ENCODE measurements at regions not wholly inside any gene's neighbourhood (a gene's known extent, or its start where the extent isn't known, plus 50 kb on each side); places are given as distances from the start of the nearest gene placed in this dataset.
"Not testable (repeated sequence)": the region's sequence is repeated elsewhere in the genome, so short reads cannot be mapped to it uniquely, and the experiment has no call there.

DNA sequence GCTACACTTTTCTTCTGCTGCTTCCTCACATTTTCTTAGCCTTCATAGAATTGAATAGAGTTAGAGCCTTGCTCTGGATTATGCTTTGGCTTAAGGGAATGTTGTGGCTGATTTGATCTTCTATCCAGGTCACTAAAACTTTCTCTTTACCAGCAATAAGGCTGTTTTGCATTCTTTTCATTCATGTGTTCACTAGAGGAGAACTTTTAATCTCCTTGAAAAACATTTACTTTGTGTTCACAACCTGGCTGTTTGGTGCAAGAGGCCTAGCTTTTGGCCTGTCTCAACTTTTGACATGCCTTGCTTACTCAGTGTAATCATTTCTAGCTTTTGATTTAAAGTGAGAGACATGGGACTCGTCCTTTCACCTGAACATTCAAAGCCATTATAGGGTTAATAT lies 87.7 kb upstream of the RAB40AL start:
- H3K79me2 ChIP-seq (ENCODE audit: control insufficient read depth, low read length), result no peaks in the 10 kb centered on the region
- no peaks in the 10 kb centered on the region for H3K4me1 ChIP-seq (ENCODE audit: control insufficient read depth, low read length)
- no peak overlapping the region for H3K27ac ChIP-seq (ENCODE audit: low read depth, low read length)
- H4K20me1 ChIP-seq (ENCODE audit: control insufficient read depth, insufficient read depth, low read depth, low read length), result no peaks in the 10 kb centered on the region
- H3F3A ChIP-seq (ENCODE audit: control insufficient read depth, insufficient read depth), result no peaks in the 10 kb centered on the region
- H3K36me3 ChIP-seq (ENCODE audit: control insufficient read depth, low read length), result no peaks in the 10 kb centered on the region
- TF ChIP-seq, protein P1, sequence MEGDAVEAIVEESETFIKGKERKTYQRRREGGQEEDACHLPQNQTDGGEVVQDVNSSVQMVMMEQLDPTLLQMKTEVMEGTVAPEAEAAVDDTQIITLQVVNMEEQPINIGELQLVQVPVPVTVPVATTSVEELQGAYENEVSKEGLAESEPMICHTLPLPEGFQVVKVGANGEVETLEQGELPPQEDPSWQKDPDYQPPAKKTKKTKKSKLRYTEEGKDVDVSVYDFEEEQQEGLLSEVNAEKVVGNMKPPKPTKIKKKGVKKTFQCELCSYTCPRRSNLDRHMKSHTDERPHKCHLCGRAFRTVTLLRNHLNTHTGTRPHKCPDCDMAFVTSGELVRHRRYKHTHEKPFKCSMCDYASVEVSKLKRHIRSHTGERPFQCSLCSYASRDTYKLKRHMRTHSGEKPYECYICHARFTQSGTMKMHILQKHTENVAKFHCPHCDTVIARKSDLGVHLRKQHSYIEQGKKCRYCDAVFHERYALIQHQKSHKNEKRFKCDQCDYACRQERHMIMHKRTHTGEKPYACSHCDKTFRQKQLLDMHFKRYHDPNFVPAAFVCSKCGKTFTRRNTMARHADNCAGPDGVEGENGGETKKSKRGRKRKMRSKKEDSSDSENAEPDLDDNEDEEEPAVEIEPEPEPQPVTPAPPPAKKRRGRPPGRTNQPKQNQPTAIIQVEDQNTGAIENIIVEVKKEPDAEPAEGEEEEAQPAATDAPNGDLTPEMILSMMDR (IDR thresholded peaks at IDR 0.05; ENCODE audit: low read depth, low read length, poor library complexity, severe bottlenecking), result no peak
- TF ChIP-seq EZH2phosphoT487 (IDR thresholded peaks at IDR 0.05; ENCODE audit: borderline replicate concordance, low read length), result no peak
- H3K4me3 ChIP-seq (ENCODE audit: low read length), result no peak overlapping the region
- no peak overlapping the region for H3K4me2 ChIP-seq (ENCODE audit: low read length)
- H3K27me3 ChIP-seq (ENCODE audit: control insufficient read depth, low read length), result no peaks in the 10 kb centered on the region
- no peaks in the 10 kb centered on the region for H3K9me3 ChIP-seq (ENCODE audit: control insufficient read depth, insufficient read depth, low read length)
- H3K9me2 ChIP-seq (replicated peaks; ENCODE audit: control insufficient read depth, low read length), result no peaks in the 10 kb centered on the region

DNA sequence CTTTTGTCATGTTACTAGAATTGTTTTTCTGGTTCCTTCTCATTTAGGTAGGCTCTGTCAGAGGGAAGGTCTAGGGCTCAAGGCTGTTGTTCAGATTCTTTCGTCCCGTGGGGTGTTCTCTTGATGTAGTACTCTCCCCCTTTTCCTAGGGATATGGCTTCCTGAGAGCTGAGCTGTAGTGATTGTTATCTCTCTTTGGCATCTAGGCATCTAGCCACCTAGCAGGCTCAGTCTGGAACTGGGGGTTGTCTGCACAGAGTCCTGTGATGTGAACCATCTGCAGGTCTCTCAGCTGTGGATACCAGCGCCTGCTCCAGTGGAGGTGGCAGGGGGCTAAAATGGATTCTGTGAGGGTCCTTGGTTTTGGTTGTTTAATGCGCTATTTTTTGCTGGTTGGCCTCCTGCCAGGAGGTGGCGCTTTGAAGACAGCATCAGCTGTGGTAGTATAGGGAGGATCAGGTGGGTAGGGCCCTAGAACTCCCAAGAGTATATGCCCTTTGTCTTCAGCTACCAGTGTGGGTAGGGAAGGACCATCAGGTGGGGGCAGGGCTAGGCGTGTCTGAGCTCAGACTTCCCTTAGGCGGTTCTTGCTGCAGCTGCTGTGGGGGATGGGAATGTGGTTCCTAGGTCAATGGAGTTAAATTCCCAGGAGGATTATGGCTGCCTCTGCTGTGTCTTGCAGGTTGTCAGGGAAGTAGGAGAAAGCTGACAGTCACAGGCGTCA lies 78.1 kb upstream of the RAB40AL start:
- H3K4me2 ChIP-seq (ENCODE audit: low read length), result not testable (repeated sequence)

DNA sequence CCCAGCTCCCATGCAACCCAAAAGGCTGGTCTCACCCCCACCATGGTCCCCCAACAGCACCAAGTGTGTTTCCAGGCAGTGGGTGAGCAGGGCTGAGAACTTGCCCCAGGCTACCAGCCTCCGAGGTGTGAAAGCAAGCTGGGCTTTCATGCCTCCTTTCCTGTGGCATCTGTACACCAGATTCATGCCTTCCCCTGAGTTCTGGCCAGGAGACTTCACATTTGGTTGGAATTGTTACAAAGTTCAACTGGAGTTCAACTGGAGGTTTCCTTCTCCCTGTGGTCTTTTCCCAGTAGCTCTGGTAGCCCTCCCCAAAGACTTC lies 77.6 kb upstream of the RAB40AL start:
- no peaks in the 10 kb centered on the region for H3K36me3 ChIP-seq (ENCODE audit: control insufficient read depth, low read length)
- no peak overlapping the region for H3K4me3 ChIP-seq (ENCODE audit: low read length)
- H3F3A ChIP-seq (ENCODE audit: control insufficient read depth, insufficient read depth), result no peaks in the 10 kb centered on the region
- H4K20me1 ChIP-seq (ENCODE audit: control insufficient read depth, insufficient read depth, low read depth, low read length), result no peaks in the 10 kb centered on the region
- H3K27me3 ChIP-seq (ENCODE audit: control insufficient read depth, low read length), result no peaks in the 10 kb centered on the region
- TF ChIP-seq, protein P1 (IDR thresholded peaks at IDR 0.05; ENCODE audit: low read depth, low read length, poor library complexity, severe bottlenecking), result no peak
- no peak for TF ChIP-seq EZH2phosphoT487 (IDR thresholded peaks at IDR 0.05; ENCODE audit: borderline replicate concordance, low read length)
- H3K79me2 ChIP-seq (ENCODE audit: control insufficient read depth, low read length), result no peaks in the 10 kb centered on the region
- no peak overlapping the region for H3K4me2 ChIP-seq (ENCODE audit: low read length)
- H3K9me3 ChIP-seq (ENCODE audit: control insufficient read depth, insufficient read depth, low read length), result no peaks in the 10 kb centered on the region
- H3K27ac ChIP-seq (ENCODE audit: low read depth, low read length), result no peak overlapping the region
- H3K9me2 ChIP-seq (replicated peaks; ENCODE audit: control insufficient read depth, low read length), result no peaks in the 10 kb centered on the region
- no peaks in the 10 kb centered on the region for H3K4me1 ChIP-seq (ENCODE audit: control insufficient read depth, low read length)

More for the DNA sequence above, 78.1 kb upstream of the RAB40AL start:
- H3K27ac ChIP-seq (ENCODE audit: low read depth, low read length); H3K9me3 ChIP-seq (ENCODE audit: control insufficient read depth, insufficient read depth, low read length); H4K20me1 ChIP-seq (ENCODE audit: control insufficient read depth, insufficient read depth, low read depth, low read length); H3K79me2 ChIP-seq (ENCODE audit: control insufficient read depth, low read length); H3K27me3 ChIP-seq (ENCODE audit: control insufficient read depth, low read length); H3K4me3 ChIP-seq (ENCODE audit: low read length); H3F3A ChIP-seq (ENCODE audit: control insufficient read depth, insufficient read depth); H3K9me2 ChIP-seq (replicated peaks; ENCODE audit: control insufficient read depth, low read length); H3K4me1 ChIP-seq (ENCODE audit: control insufficient read depth, low read length); H3K36me3 ChIP-seq (ENCODE audit: control insufficient read depth, low read length): not testable (repeated sequence)

DNA sequence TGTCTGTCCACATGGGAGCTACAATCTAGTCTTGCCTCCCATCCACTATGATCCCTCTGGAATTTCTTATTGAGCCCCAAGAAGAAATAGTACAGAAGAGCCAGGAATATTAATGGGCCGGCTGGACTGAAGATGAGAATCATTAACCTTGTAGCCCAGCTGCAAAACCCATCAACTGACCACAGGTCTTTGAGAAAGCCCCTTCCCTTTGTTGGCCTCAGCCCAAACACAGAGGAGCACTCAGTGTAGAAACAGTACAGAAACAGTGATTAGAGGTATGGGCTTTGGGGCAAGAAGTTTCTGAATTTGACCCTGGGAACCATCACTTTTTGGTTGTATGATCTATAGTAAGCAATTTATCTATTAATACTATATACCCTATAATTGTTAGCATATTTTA lies 76.8 kb upstream of the RAB40AL start:
- Histone ChIP-seq H3F3A (ENCODE audit: control insufficient read depth, insufficient read depth) (no peaks in the 10 kb centered on the region), H3K4me1 (ENCODE audit: control insufficient read depth, low read length) (no peaks in the 10 kb centered on the region), H3K9me3 (ENCODE audit: control insufficient read depth, insufficient read depth, low read length) (no peaks in the 10 kb centered on the region), H3K36me3 (ENCODE audit: control insufficient read depth, low read length) (no peaks in the 10 kb centered on the region), H3K4me2 (ENCODE audit: low read length) (no peak overlapping the region), H3K27me3 (ENCODE audit: control insufficient read depth, low read length) (no peaks in the 10 kb centered on the region), H3K79me2 (ENCODE audit: control insufficient read depth, low read length) (no peaks in the 10 kb centered on the region), H3K4me3 (ENCODE audit: low read length) (no peak overlapping the region), H4K20me1 (ENCODE audit: control insufficient read depth, insufficient read depth, low read depth, low read length) (no peaks in the 10 kb centered on the region), H3K27ac (ENCODE audit: low read depth, low read length) (no peak overlapping the region), H3K9me2 (replicated peaks; ENCODE audit: control insufficient read depth, low read length) (no peaks in the 10 kb centered on the region)
- no peak for TF ChIP-seq EZH2phosphoT487 (IDR thresholded peaks at IDR 0.05; ENCODE audit: borderline replicate concordance, low read length)
- TF ChIP-seq, protein P1 (IDR thresholded peaks at IDR 0.05; ENCODE audit: low read depth, low read length, poor library complexity, severe bottlenecking), result no peak
